ACHN (cell line): ENCODE measurements at regions not wholly inside any gene's neighbourhood (a gene's known extent, or its start where the extent isn't known, plus 50 kb on each side); places are given as distances from the start of the nearest gene placed in this dataset.

Experiments used
- DNase-seq: peaks from one replicate; pipeline ENCODE4 v3.0.0-alpha.2; 2015
- in situ Hi-C: cut with HindIII; loops from 2 replicates; pipeline ENCODE4 v1.10.0; 2017; ENCODE audit warnings: low sequenced_read_pairs, low pct_ligation_motif_present, low pct_unique_long_range_greater_than_20kb

GRCh38 chr6:44062771-44063560 lies 64.3 kb downstream of the MRPL14 start:
- in situ Hi-C loops, result no loop called here
- no peak for DNase-seq

GRCh38 chr6:44062105-44062770 lies 65.0 kb downstream of the MRPL14 start:
- no peak for DNase-seq
- in situ Hi-C loops, result no loop called here

- in situ Hi-C loops, result no loop called here
Observed at GRCh38 chr6:44061375-44062104, 65.7 kb downstream of the MRPL14 start.

GRCh38 chr6:44060612-44061374 lies 66.5 kb downstream of the MRPL14 start:
- in situ Hi-C loops, result no loop called here
- DNase-seq, result no peak

More at GRCh38 chr6:44061375-44062104, 65.7 kb downstream of the MRPL14 start:
- no peak for DNase-seq

- in situ Hi-C loops, result no loop called here
- DNase-seq, result peak; percentile 76
Observed at GRCh38 chr6:44059359-44060346, 67.6 kb downstream of the MRPL14 start.

- in situ Hi-C loops, result no loop called here
- DNase-seq, result peak; percentile 97
Observed at GRCh38 chr6:44058617-44059358, 68.5 kb downstream of the MRPL14 start.

- no peak for DNase-seq
- in situ Hi-C loops, result no loop called here
Observed at GRCh38 chr6:44057931-44058616, 69.2 kb downstream of the MRPL14 start.

GRCh38 chr6:44057238-44057930 lies 69.9 kb downstream of the MRPL14 start:
- in situ Hi-C loops, result no loop called here
- DNase-seq, result no peak

- in situ Hi-C loops, result no loop called here
- DNase-seq, result no peak
Observed at GRCh38 chr6:44056392-44057237, 70.6 kb downstream of the MRPL14 start.

GRCh38 chr6:44054721-44055559 lies 72.3 kb downstream of the MRPL14 start:
- in situ Hi-C loops, result no loop called here
- no peak for DNase-seq

GRCh38 chr6:44053760-44054556 lies 73.3 kb downstream of the MRPL14 start:
- in situ Hi-C loops, result no loop called here
- DNase-seq, result no peak

GRCh38 chr6:44053106-44053756 lies 74.0 kb downstream of the MRPL14 start:
- in situ Hi-C loops, result no loop called here

GRCh38 chr6:44052419-44053023 lies 74.7 kb downstream of the MRPL14 start:
- peak; percentile 49 for DNase-seq
- in situ Hi-C loops, result no loop called here

More at GRCh38 chr6:44053106-44053756, 74.0 kb downstream of the MRPL14 start:
- DNase-seq, result no peak
